GM18499 (cell line): ENCODE measurements at regions not wholly inside any gene's neighbourhood (a gene's known extent, or its start where the extent isn't known, plus 50 kb on each side); places are given as distances from the start of the nearest gene placed in this dataset.

Experiments
- ATAC-seq: cut with Tn5 transposase; IDR thresholded peaks from one replicate; pipeline ENCODE4 v1.9.1; 2021; ENCODE audit warnings: moderate number of reproducible peaks; ENCODE audit not compliant: insufficient read depth, unreplicated experiment

DNA sequence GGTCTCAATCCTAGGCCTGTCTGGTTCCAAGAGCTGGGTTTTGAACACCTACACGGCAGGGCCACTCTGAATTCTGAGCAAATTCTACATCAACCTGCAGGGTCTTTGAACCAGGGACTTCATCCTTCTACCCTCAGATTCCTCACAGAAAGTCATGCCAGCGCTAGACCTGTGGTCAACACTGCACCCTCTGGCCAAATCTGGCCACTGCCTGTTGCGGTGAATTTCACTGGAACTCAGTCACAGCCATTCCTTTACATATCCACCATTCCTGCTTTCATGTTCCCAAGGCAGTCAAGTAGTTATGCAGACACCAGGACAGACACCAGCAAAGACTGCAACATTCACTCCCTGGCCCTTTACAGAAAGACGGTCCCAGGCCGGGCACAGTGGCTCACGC lies 144.6 kb downstream of the C16orf95 start:
- ATAC-seq = no peak

DNA sequence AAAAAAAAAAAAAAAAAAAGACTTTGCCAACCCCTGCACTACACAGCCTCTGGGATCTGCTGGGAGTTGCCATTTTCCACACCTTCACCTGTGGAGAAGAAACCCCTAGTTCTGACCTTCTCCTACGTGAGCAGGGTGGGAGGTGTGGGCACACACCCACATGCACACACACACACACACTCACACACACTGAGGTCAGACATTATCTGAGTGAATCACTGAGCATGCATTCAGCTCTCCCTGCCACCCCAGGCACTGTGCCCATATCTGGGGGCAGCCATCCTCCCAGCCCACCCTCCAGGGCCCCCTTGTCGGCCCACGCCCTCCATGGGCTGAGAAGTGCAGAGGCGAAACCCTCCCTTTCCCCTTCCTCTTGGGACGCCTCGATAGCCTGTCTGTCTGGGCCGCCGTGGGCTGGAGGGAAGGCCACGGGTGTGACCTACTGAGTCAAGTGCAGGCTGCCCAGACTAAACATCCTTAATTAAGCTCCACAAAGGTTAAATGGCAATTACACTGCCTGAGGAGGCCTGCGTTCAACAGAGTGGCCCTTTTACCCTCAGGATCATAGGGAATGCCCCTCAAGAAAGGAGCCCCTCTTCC lies 143.8 kb downstream of the C16orf95 start:
- no peak for ATAC-seq

DNA sequence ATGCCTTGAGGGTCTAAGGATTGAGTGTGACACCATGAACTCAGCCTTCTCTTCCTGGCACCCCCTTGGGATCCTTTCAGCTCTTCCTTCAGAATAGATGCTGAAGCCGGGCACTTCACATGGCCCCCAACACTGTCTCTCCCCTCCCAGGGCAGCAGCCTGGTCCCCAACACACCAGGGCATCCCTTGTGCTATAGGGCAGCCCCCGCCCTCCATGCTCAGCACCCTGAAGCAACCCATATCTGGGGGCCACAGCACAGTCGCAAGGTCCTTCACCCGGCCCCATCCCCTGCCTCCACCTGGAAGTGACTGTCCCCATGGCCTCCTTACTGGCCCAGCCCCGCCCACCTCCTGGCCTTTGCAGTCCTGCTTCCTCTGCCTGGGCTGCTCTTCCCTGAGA lies 143.1 kb downstream of the C16orf95 start:
- no peak for ATAC-seq

DNA sequence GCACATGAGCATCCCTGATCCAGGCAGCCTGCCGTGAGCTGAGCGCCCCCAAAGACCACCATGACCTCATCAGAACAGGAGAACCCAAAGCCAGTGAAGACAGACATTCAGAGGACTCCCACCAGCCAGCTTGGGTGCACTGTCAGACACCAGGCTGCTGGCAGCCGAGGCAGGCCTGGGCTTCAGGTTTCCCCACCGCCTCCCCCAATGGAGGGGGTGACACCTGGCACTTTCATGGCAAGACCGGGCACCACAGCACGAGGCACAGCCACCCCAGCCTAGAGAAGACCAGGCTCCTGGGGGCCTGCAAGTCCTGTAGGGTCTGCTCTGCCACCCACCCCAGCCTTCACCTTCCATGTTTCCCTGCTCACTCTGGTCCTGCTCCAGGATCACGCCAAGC lies 140.5 kb downstream of the C16orf95 start:
- no peak for ATAC-seq

DNA sequence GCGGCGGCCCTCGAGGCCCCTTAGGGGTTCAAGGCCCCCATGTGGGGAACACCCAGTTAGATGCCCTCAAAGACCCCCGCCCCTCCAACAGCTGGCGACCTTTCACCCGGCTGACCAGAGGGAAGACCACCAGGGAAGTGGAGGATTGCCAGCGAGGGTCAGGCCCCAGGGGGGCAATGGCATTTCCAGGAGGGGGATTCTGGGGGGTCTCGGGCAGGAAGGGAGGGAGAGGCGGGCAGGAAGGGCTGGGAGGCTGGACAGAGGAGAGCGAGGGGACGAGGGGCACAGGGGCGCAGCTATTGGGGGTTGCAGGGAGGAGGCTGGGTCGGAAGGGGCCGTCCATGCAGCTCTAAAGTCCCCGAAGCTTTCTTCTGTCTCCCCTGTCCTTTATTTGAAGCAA lies 139.5 kb downstream of the C16orf95 start:
- no peak for ATAC-seq

DNA sequence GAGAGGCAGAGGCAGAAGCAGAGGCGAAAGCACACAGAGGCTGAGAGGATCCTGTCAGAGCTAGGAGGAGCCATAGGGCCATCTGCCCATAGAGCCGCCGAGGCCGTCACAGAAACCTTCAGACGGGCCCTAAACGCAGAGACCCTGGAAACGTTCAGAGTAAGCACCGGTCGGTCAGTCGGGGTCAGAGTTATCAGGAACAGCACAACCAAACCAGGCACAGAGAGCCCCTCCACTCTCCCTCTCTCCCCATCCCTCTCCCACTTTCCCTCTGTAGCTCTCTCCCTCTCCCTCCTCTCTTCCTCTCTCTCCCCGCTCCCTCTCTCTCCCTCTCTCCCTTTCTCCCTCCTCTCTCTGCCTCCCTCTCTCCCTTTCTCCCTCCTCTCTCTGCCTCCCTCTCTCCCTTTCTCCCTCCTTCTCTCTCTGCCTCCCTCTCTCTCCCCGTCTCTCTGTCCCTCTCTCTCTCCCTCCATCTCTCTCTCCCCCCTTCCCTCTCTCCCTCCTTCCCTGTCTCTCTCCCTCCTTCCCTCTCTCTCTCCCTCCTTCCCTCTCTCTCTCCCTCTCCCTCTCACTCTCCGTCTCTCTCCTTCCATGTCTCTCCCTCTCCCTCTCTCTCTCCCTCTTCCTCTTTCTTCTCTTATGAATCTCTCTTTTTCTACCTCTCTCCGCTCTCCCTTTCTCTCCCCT lies 138.9 kb downstream of the C16orf95 start:
- ATAC-seq = no peak

DNA sequence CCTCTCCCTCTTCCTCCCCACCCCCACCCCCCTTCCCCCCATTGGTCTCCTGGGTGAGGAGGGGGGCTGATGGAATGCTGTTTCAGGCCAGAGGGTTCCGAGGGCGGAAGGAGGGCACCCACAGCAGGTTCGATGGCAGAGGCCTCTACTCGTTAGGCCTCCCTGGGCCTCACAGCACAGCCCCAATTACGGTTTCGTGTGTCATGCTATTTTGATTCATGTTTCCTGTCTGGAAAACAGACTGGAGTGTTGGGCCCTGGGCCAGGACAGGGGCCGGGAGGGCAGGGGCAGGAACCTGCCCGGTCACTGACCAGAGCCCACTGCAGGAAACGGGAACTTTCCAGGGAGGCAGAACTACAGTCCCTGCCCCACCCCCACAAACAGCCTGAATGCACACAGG lies 138.2 kb downstream of the C16orf95 start:
- no peak for ATAC-seq

DNA sequence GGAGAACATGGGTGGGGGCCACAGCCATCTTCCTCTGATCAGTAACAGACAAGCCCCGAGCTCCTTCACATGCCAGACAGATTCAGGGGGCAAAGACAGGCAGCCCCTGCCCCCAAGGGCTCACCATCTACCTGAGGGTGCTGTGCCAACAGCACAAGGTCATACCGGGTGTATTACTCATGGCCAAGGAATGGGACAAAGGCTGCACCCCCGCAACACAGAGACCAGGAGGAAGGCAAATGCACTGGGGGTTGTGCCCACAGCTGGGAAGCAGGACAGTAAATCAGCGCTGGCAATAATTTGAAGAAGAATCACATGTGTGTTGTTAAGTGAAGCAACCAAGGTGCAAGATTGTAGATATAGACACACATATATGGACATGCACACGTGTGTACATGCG lies 137.1 kb downstream of the C16orf95 start:
- no peak for ATAC-seq

DNA sequence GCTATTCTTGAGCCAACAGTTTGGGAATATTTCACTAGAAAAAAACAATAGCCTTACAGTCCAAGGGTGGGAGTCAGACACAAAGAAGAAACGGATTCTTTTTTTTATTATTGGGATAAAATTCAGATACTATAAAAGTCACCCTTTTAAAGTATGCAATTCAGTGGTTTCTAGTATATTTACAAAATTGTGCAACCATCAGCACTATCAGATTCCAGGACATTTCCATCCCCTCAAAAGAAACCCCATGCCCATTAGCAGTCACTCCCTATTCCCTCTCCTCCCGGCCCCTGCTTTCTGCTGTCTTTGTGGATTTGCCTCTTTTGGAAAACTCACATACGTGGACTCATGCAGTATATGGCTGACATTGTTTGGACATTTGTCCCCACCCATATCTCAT lies 134.4 kb downstream of the C16orf95 start:
- no peak for ATAC-seq

DNA sequence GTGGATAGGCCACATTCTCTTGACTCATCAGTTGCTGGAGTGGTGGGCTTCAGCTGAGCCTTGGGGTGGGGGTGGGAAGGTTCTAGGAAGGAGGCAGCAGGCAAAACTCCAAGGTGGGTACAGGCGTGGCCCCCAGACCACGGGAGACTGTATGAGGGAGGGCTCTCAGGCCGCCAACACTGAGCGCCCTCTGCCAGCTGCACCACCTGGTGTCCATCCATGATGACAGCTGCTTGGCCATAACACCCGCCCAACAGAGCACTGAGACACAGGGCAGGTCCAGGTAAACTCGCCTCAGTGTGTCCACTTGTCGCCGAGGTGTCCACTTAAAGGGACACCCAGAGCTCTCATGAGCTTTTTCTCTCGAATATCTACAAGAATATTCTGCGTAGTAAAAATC lies 133.5 kb downstream of the C16orf95 start:
- no peak for ATAC-seq

DNA sequence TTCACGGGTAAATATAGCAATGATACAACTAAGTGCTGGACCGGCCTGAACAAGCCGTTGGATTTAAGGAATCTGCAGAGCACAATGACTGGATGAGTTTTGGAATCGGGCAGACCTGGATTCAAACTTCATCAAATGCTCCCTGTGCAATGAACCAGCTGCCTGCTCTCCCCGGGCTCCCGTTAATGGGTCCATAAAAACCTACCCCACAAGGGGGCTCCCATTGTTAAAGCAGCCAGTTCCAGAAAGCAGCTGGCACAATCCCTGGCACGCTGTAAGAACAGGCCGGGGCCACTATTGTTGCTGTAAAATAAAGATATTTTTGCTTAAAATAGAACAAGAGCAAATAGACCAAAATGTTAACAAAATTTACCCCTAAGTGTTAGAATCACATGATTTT lies 131.9 kb downstream of the C16orf95 start:
- no peak for ATAC-seq

DNA sequence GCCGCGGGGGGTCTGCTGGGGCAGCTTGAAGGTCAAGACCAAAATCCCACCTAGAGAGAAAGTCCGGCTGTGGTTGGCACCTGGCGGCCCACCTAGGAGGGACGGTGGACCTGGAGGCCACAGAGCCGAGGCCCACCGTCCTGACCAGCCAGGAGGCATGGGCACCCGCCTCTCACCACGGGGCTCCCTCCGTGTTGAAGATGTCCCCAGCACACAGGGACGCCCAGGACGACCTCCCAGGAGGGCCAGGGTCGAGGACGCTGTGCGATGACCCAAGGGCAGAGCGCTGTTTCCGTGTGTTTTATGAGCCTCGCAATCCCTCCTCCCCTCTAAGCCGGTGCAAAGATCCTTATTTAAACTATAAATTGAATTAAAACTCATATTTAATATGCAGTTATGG lies 131.2 kb downstream of the C16orf95 start:
- no peak for ATAC-seq

DNA sequence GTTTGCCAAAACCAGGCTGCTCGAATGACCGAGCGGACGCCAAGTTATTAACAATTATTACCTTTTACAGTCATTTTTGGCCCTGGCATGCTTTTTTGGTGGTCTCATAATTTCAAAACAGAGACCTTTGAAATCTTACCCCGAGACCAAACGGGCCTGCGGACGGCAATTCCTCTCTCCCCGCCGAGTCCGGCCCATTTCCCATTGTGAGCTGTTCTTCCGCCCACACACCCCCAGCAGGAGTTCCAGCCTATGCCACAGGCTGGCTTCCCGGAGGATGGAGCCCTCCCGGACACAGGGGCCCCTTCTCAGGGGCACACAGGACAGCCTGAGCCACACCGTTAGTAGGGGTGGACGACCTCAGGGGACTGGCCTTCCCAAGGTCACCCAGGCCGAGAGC lies 130.7 kb downstream of the C16orf95 start:
- no peak for ATAC-seq

DNA sequence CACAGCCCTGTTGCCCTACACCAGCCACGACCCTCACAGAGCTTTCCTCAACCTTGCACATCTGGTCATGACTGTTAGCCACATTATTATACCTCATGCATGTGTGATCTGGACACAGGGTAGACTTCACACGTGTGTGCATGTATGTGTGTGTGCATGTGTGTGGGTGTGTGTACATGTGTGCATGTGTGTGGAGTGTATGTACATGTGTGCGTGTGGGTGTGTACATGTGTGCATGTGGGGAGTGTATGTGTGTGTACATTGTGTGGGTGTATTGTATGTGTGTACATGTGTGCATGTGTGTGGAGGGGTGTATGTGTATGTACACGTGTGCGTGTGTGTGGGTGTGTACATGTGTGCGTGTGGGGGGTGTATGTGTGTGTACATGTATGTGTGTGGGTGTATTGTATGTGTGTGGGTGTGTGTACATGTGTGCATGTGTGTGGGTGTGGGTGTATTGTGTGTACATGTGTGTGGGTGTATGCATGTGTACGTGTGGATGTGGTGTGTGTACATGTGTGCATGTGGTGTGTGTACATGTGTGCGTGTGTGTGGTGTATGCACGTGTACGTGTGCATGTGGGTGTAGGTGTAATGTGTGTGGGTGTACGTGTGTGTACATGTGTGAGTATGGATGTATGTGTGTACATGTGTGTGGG lies 130.2 kb downstream of the C16orf95 start:
- no peak for ATAC-seq

DNA sequence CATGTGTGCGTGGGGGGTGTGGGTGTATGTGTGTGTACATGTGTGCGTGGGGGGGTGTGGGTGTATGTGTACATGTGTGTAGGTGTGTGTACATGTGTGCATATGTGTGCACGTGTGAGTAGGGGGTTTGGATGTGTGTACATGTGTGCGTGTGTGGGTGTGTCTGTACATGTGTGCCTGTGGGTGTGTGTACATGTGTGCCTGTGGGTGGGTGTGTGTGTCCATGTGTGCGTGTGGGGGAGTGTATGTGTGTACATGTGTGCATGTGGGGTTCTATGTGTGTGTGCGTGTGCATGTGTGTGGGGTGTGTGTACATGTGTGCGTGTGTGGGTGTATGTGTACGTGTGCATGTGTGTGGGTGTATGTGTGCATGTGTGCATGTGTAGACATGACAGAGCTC lies 129.1 kb downstream of the C16orf95 start:
- ATAC-seq = no peak

DNA sequence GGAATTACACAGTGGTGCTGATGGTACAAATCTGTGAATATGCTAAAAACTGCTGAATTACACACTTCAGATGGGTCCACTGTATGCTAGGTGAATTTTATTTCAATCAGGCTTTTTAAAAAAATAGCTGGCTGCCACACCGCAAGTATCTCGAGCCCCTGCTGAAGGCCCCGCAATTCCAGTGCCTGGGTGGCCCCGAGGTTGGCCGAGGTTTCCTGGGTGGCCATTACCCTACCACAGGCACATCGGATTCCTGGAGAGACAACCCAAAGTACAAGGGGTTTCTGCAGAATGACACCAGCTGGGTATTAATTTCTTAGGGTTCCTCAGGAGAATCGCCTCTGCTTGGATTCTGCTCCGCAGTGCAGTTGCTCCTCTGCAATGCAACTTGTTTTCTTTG lies 127.8 kb downstream of the C16orf95 start:
- no peak for ATAC-seq

DNA sequence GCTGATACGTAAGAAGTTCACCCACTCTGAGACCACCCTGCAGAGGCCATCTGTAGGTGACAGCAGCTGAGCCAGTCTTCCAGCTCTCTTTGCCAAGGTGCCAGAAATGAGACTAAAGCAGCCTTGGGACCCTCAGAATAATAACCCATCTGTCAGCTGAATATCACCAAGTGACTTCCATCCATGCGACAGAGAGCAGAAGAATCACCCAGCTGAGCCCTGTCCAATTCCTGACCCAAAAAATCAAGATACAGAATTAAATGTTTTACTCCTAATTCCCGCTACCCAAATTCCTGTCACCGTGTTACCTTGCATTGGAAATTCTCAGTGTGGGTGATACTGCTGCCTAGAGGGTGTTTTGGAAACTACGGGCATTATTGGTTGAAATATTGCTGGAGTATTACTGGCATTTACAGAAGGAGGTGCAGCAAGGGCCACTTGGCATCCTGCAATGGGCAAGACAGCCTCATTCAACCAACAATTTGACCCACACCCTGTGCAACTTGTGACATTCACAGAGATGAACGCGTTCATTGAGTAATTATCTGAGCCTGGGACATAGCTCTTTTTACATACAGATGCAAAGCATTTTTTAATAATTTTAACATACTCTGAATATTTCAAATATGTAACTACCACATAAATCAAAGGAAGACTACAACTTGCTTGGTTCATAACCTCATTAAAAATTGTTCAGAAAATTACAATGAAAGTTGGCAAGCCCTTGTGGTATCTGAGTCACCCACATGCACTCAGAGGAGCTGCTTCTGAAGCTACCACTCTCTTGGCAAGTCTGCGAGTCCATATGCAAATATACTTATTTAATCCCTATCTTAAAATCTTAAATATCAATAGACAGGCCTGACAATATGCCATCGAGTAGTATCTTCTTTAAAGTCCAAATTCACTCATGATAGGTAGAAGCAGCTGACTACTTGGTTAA lies 126.6 kb downstream of the C16orf95 start:
- ATAC-seq = no peak

DNA sequence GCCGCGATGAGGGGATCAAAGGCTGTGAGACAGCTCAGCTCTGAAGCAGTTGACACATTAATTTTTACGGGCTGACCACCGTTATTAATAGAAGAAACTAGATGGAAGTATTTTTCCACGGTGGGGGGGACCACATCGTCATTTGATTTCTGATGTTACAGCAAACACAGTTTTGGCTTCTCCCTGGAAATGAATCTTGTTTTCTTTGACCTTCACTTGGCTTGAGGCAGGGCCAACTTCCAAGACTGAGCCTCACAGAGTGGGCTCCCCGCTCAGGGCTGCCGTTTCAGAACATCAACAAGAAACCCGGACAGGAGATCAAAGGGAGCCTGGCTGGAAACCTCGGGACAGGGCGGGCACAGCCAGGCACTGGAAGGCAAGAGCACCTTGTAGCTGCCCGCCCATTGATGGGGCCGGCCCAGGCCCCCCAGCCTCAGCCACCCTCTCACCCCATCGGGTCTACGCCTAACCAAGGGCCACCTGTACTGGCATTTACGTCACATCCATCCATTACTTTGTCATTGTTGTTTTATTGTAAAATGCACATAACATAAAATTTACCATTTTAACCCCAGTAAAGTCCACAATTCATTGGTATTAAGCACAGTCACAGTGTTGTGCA lies 124.6 kb downstream of the C16orf95 start:
- ATAC-seq = no peak

DNA sequence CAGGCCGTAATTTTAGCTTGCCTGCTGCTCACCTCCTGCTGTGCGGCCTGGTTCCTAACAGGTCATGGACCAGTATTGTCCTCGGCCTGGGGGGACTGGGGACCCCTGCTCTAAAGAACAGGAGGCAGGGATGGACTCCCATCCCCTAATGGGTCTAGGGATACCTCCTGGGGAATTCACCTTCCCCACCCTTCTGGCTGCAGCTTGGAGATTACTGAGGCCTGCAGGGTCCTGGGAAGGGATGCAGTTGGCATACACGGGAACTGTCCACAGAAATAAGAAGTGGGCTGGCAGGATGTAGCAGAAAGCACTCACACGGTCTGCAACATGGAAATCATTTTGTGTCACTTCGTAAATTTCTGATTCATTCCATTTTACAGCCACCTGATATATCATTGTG lies 123.0 kb downstream of the C16orf95 start:
- no peak for ATAC-seq

DNA sequence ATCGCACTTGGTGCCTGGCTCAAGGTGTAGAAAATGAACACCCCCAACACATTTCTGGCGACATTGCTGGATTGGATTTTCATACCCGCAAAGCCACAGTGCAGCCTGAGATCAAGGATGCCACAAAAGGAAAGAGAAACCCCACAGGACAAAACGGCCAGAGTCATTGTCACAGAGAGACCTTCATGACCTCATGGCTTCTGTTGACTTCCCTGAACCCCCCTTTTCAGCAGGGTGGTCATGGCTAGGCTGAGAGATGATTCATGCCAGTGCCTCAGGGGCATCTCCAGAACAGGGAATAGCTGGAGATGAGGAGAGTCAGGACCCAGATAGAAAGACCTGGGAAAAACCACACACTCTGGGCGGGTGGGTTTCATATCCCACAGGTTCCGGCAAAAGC lies 122.0 kb downstream of the C16orf95 start:
- ATAC-seq = no peak
